Mesothelial cell of epicardium (in vitro differentiated cells): ENCODE measurements at regions not wholly inside any gene's neighbourhood (a gene's known extent, or its start where the extent isn't known, plus 50 kb on each side); places are given as distances from the start of the nearest gene placed in this dataset.

Source experiments
- DNase-seq, 2 experiments: peaks; one replicate each; pipeline ENCODE4 v3.0.0; 2021; ENCODE audit warnings: low spot score in 2 of 2; ENCODE audit not compliant: unreplicated experiment in 2 of 2
- H3K27ac Mint-ChIP-seq: 2 replicates; pipeline ENCODE4 v1.8.0; 2021; ENCODE audit warnings: mixed read lengths
- H3K27me3 Mint-ChIP-seq: 2 replicates; pipeline ENCODE4 v1.8.0; 2021; ENCODE audit warnings: low read depth, mixed read lengths
- H3K36me3 Mint-ChIP-seq: 2 replicates; pipeline ENCODE4 v1.8.0; 2021; ENCODE audit warnings: mixed read lengths
- H3K4me1 Mint-ChIP-seq: 2 replicates; pipeline ENCODE4 v1.8.0; 2021; ENCODE audit warnings: mixed read lengths
- H3K4me3 Mint-ChIP-seq: 2 replicates; pipeline ENCODE4 v1.8.0; 2021; ENCODE audit warnings: mild to moderate bottlenecking, moderate library complexity, mixed read lengths
- H3K9me3 Mint-ChIP-seq: 2 replicates; pipeline ENCODE4 v1.8.0; 2021; ENCODE audit warnings: mixed read lengths
- TF ChIP-seq, protein P1 (sequence below): fragments of 200-600 bp; sonication (generic); IDR thresholded peaks from one replicate; pipeline ENCODE4 v1.5.0; 2021; ENCODE audit warnings: antibody characterized with exemption; ENCODE audit not compliant: unreplicated experiment

DNA sequence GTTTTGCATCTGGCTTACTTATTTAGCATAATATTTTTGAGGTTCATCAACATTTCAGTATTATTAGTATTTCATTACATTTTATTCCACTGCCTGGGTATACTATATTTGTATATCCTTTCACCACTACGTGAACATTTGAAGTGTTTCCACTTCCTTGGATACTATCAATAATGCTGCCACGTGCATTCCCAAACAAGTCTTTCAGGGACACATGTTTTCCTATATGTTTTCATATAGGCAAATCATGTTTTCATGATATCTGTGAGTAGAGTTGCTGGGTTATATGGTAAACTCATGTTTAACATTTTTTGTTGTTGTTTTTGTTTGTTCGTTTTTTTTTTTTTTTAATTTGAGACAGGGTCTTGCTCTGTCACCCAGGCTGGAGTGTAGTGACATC is 380.1 kb downstream of the OMA1 start:
- DNase-seq: no peak
- Mint-ChIP-seq H3K27ac (no peak overlapping the region), H3K27me3 (peaks cover 15% of the 10 kb centered on the region), H3K9me3 (peaks cover 7% of the 10 kb centered on the region), H3K4me1 (no peaks in the 10 kb centered on the region), H3K36me3 (no peaks in the 10 kb centered on the region), H3K4me3 (no peak overlapping the region)
- TF ChIP-seq, protein P1, sequence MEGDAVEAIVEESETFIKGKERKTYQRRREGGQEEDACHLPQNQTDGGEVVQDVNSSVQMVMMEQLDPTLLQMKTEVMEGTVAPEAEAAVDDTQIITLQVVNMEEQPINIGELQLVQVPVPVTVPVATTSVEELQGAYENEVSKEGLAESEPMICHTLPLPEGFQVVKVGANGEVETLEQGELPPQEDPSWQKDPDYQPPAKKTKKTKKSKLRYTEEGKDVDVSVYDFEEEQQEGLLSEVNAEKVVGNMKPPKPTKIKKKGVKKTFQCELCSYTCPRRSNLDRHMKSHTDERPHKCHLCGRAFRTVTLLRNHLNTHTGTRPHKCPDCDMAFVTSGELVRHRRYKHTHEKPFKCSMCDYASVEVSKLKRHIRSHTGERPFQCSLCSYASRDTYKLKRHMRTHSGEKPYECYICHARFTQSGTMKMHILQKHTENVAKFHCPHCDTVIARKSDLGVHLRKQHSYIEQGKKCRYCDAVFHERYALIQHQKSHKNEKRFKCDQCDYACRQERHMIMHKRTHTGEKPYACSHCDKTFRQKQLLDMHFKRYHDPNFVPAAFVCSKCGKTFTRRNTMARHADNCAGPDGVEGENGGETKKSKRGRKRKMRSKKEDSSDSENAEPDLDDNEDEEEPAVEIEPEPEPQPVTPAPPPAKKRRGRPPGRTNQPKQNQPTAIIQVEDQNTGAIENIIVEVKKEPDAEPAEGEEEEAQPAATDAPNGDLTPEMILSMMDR: no peak

- H3K9me3 Mint-ChIP-seq: peaks cover 7% of the 10 kb centered on the region
- H3K27ac Mint-ChIP-seq: no peak overlapping the region
- H3K27me3 Mint-ChIP-seq: peaks cover 16% of the 10 kb centered on the region
- no peak for DNase-seq
- no peaks in the 10 kb centered on the region for H3K36me3 Mint-ChIP-seq
- no peaks in the 10 kb centered on the region for H3K4me1 Mint-ChIP-seq
- H3K4me3 Mint-ChIP-seq: no peak overlapping the region
- TF ChIP-seq, protein P1: no peak
Observed at GRCh38 chr1:58165073-58165472, 381.5 kb downstream of the OMA1 start.

GRCh38 chr1:58162952-58163550 is 383.5 kb downstream of the OMA1 start:
- H3K4me1 Mint-ChIP-seq: no peaks in the 10 kb centered on the region
- no peaks in the 10 kb centered on the region for H3K36me3 Mint-ChIP-seq
- TF ChIP-seq, protein P1: peak; percentile 73
- DNase-seq: peak; percentile 21 to 53
- H3K4me3 Mint-ChIP-seq: no peak overlapping the region
- no peak overlapping the region for H3K27ac Mint-ChIP-seq
- H3K9me3 Mint-ChIP-seq: peaks cover 3% of the 10 kb centered on the region
- peaks cover 12% of the 10 kb centered on the region for H3K27me3 Mint-ChIP-seq

DNA sequence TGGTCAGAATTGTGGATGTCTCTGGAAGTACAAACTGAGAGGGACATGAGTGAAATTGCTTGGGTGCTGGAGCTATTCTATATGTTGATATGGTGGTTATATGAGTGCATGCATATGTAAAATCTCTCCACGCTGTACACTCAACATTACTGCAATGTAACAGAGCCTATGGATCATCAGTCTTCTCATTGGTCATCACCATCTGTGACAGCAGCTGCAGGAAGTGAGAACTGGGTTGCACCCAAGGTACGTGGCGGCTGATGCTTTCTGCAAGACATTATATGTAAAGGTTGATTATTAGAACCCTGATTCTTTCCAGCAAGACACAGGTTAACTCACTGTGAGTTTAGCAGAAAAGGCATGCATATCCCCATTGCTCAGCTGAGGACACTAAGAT is 387.1 kb downstream of the OMA1 start:
- Mint-ChIP-seq H3K27me3 (peaks cover 15% of the 10 kb centered on the region), H3K27ac (no peak overlapping the region), H3K4me1 (no peaks in the 10 kb centered on the region), H3K36me3 (no peaks in the 10 kb centered on the region), H3K4me3 (no peak overlapping the region), H3K9me3 (no peaks in the 10 kb centered on the region)
- TF ChIP-seq, protein P1: no peak
- no peak for DNase-seq

GRCh38 chr1:58158506-58159433 is 387.8 kb downstream of the OMA1 start:
- Mint-ChIP-seq H3K4me1 (no peaks in the 10 kb centered on the region), H3K27ac (no peak overlapping the region), H3K9me3 (no peaks in the 10 kb centered on the region), H3K27me3 (peaks cover 16% of the 10 kb centered on the region), H3K4me3 (no peak overlapping the region), H3K36me3 (no peaks in the 10 kb centered on the region)
- no peak for DNase-seq
- TF ChIP-seq, protein P1: no peak
